ENCODE measurements at regions not wholly inside any gene's neighbourhood (a gene's known extent, or its start where the extent isn't known, plus 50 kb on each side); places are given as distances from the start of the nearest gene placed in this dataset.

- Histone ChIP-seq H3K36me3 (no peaks in the 10 kb centered on the region), H3K4me1 (no peaks in the 10 kb centered on the region), H3K27me3 (no peaks in the 10 kb centered on the region), H3K27ac (no peak overlapping the region), H3K4me3 (no peak overlapping the region), H3K9me3 (no peaks in the 10 kb centered on the region), H3K9ac (ENCODE audit: low read depth in 2 of 2, low read length in 2 of 2) (no peak overlapping the region)
- no peak for TF ChIP-seq CTCF (IDR thresholded peaks at IDR 0.05)
- no peak for DNase-seq
- intact Hi-C loops (cut with DNase I): no loop called here
Observed at GRCh38 chr12:65592416-65592815, 231.9 kb upstream of the HMGA2 start.

- H3K9ac ChIP-seq (ENCODE audit: low read depth in 2 of 2, low read length in 2 of 2): no peak overlapping the region
- DNase-seq: no peak
- H3K4me1 ChIP-seq: no peaks in the 10 kb centered on the region
- intact Hi-C loops (cut with DNase I): no loop called here
- H3K9me3 ChIP-seq: no peaks in the 10 kb centered on the region
- H3K4me3 ChIP-seq: no peak overlapping the region
- no peaks in the 10 kb centered on the region for H3K36me3 ChIP-seq
- no peak for TF ChIP-seq CTCF (IDR thresholded peaks at IDR 0.05)
- no peak overlapping the region for H3K27ac ChIP-seq
- no peaks in the 10 kb centered on the region for H3K27me3 ChIP-seq
Observed at GRCh38 chr12:65593239-65593701, 231.0 kb upstream of the HMGA2 start.

- H3K27me3 ChIP-seq: no peaks in the 10 kb centered on the region
- H3K4me1 ChIP-seq: no peaks in the 10 kb centered on the region
- no peaks in the 10 kb centered on the region for H3K36me3 ChIP-seq
- H3K4me3 ChIP-seq: no peak overlapping the region
- TF ChIP-seq CTCF (IDR thresholded peaks at IDR 0.05): no peak
- intact Hi-C loops (cut with DNase I): no loop called here
- H3K9ac ChIP-seq (ENCODE audit: low read depth in 2 of 2, low read length in 2 of 2): no peak overlapping the region
- DNase-seq: no peak
- H3K27ac ChIP-seq: no peak overlapping the region
- no peaks in the 10 kb centered on the region for H3K9me3 ChIP-seq
Observed at GRCh38 chr12:65594409-65594808, 229.9 kb upstream of the HMGA2 start.

- no peak overlapping the region for H3K27ac ChIP-seq
- DNase-seq: no peak
- no peak overlapping the region for H3K4me3 ChIP-seq
- H3K27me3 ChIP-seq: no peaks in the 10 kb centered on the region
- TF ChIP-seq CTCF (IDR thresholded peaks at IDR 0.05): no peak
- no peaks in the 10 kb centered on the region for H3K9me3 ChIP-seq
- H3K9ac ChIP-seq (ENCODE audit: low read depth in 2 of 2, low read length in 2 of 2): no peak overlapping the region
- intact Hi-C loops (cut with DNase I): no loop called here
- no peaks in the 10 kb centered on the region for H3K4me1 ChIP-seq
- no peaks in the 10 kb centered on the region for H3K36me3 ChIP-seq
Observed at GRCh38 chr12:65595016-65595560, 229.2 kb upstream of the HMGA2 start.

GRCh38 chr12:65596514-65597091 is 227.7 kb upstream of the HMGA2 start:
- no peaks in the 10 kb centered on the region for H3K36me3 ChIP-seq
- H3K27me3 ChIP-seq: no peaks in the 10 kb centered on the region
- no peak for TF ChIP-seq CTCF (IDR thresholded peaks at IDR 0.05)
- no peaks in the 10 kb centered on the region for H3K4me1 ChIP-seq
- H3K9me3 ChIP-seq: no peaks in the 10 kb centered on the region
- no peak overlapping the region for H3K4me3 ChIP-seq
- no peak for DNase-seq
- intact Hi-C loops (cut with DNase I): no loop called here
- H3K9ac ChIP-seq (ENCODE audit: low read depth in 2 of 2, low read length in 2 of 2): no peak overlapping the region
- H3K27ac ChIP-seq: no peak overlapping the region
